Breast epithelium (tissue), 3 donors: ENCODE measurements at regions not wholly inside any gene's neighbourhood (a gene's known extent, or its start where the extent isn't known, plus 50 kb on each side); places are given as distances from the start of the nearest gene placed in this dataset.

Experiments
- POLR2AphosphoS5 ChIP-seq, 3 donors: sonication (generic); formaldehyde crosslinking; IDR thresholded peaks; one replicate each; pipeline ENCODE4 v1.6.1; 2017; ENCODE audit warnings: antibody characterized with exemption in 3 of 3
- TF ChIP-seq, protein P1 (sequence below), 3 donors: fragments of 450-650 bp; IDR thresholded peaks; one replicate each; pipeline ENCODE4 v1.5.1; 2016 to 2017; ENCODE audit warnings: antibody characterized with exemption in 3 of 3, mild to moderate bottlenecking in 3 of 3, moderate library complexity in 3 of 3

GRCh38 chrX:145410622-145411021 is 163.3 kb downstream of the SPANXN1 start:
- TF ChIP-seq, protein P1, sequence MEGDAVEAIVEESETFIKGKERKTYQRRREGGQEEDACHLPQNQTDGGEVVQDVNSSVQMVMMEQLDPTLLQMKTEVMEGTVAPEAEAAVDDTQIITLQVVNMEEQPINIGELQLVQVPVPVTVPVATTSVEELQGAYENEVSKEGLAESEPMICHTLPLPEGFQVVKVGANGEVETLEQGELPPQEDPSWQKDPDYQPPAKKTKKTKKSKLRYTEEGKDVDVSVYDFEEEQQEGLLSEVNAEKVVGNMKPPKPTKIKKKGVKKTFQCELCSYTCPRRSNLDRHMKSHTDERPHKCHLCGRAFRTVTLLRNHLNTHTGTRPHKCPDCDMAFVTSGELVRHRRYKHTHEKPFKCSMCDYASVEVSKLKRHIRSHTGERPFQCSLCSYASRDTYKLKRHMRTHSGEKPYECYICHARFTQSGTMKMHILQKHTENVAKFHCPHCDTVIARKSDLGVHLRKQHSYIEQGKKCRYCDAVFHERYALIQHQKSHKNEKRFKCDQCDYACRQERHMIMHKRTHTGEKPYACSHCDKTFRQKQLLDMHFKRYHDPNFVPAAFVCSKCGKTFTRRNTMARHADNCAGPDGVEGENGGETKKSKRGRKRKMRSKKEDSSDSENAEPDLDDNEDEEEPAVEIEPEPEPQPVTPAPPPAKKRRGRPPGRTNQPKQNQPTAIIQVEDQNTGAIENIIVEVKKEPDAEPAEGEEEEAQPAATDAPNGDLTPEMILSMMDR (IDR thresholded peaks at IDR 0.05): no peak
- no peak for TF ChIP-seq POLR2AphosphoS5 (IDR thresholded peaks at IDR 0.05)
